ENCODE measurements at regions not wholly inside any gene's neighbourhood (a gene's known extent, or its start where the extent isn't known, plus 50 kb on each side); places are given as distances from the start of the nearest gene placed in this dataset.
"Not testable (repeated sequence)": the region's sequence is repeated elsewhere in the genome, so short reads cannot be mapped to it uniquely, and the experiment has no call there.

GRCh38 chr1:148397516-148397915 lies 85.6 kb downstream of the PPIAL4G start:
- not testable (repeated sequence) for TF ChIP-seq CTCF (IDR thresholded peaks at IDR 0.05; ENCODE audit: borderline replicate concordance, extremely low read depth, low read length, poor library complexity, severe bottlenecking); EZH2 (IDR thresholded peaks at IDR 0.05; ENCODE audit: borderline replicate concordance, low read depth, low read length, severe bottlenecking)
